ENCODE measurements at regions not wholly inside any gene's neighbourhood (a gene's known extent, or its start where the extent isn't known, plus 50 kb on each side); places are given as distances from the start of the nearest gene placed in this dataset.

GRCh38 chr2:192313773-192314172, 119.0 kb upstream of the TMEFF2 start:
- no peak for TF ChIP-seq POLR2AphosphoS5 (IDR thresholded peaks at IDR 0.05)
- TF ChIP-seq POLR2A (IDR thresholded peaks at IDR 0.05), result no peak
- no peak for TF ChIP-seq CTCF (IDR thresholded peaks at IDR 0.05 in 8 of 11, conservative IDR thresholded peaks at IDR 0.05 in 3 of 11)

Data from spleen (tissue), 7 donors.